Dermis blood vessel endothelial cell (primary cell): ENCODE measurements at regions not wholly inside any gene's neighbourhood (a gene's known extent, or its start where the extent isn't known, plus 50 kb on each side); places are given as distances from the start of the nearest gene placed in this dataset.

Source experiments
- DNase-seq: peaks from one replicate; pipeline ENCODE4 v3.0.0; 2010

DNA sequence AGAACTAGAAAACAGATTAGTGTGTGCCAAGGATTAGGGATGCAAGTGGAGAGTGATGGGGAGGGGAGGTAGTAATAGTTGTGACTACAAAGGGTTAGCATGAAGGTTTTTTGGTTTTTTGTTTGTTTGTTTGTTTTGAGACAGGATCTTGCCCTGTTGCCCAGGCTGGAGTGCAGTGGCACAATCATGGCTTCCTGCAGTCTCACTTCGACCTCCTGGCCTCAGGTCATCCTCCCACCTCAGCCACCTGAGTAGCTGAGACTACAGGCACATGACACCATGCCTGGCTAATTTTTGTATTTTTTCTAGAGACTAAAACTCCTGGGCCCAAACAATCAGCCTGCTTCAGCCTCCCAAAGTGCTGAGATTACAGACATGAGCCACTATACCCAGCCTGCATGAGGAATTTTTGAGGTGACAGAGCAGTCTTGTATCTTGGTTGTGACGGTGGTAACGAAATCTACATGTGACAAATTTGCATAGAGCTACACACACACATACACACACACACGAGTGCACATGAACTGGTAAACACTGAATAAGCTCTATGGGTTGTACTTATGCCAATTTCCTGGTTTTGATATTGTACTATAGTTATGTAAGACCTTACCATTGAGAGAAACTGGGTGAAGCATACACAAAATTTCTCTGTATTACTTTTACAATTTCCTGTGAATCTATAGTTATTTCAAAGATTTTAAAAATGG lies 59.6 kb upstream of the TOM1L1 start:
- no peak for DNase-seq

GRCh38 chr17:54841656-54842055 lies 59.0 kb upstream of the TOM1L1 start:
- DNase-seq = no peak

DNA sequence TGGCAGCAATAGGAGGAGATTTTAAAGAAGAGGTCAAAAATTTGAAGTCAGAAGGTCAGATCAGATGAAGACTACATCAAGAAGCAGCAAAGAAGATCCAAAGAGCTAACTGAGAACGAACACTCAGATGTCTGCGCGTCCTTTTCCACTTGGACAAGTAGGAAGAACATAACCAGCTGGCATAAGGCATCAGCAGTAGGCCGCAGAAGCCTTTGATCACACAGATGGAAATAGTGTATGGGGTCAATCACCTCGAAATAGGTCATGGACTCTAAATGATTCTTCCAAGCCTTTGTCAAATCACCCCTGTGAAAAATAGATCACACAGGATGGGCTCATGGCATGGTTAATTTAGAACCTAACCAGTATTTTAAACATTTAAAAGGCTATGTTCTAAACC lies 56.4 kb upstream of the TOM1L1 start:
- DNase-seq = no peak

DNA sequence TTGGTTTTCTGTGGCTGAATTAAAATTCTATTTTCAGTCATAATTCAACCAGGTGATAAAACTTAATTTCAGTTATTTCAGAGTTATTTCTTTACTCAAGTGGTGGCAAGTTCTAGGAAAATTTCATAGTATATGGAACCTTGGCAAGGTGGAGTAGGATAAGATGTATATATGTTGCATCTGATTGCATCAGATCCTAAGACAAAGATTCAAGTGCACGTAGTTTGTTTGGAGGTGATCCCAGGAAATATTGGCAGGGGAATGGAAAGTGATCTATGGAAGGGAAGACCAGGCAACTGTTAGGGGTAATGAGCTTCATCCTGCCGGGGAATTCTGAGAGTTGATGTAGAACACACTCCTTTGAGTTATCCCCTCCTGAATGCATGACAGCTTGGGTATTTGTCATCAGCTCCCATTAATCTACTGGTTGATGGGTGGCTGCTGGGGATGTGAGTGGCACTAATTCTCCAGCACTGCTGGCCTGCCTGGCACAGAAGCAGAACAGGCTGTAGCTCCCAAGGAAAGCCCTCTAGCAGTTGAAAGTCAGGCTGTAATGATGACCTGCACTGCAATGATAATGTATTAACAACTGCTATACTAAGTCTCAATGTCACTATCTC lies 52.2 kb upstream of the TOM1L1 start:
- no peak for DNase-seq

DNA sequence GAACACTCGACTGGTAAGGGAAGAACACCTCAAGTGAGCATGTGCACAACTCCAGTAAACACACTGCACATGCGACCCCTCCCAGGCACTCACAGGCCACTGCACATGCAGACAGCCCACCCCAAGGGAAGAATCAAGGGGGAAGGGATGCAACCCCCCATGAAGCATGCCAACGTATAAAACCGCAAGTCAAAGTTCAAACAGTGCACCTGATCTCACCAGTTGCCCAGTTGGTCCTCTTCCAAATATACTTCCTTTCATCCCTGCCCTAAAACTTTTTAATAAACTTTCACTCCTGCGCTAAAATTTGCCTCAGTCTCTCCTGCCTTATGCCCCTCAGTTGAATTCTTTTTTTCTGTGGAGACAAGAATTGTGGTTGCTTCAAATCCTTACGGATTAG lies 51.0 kb upstream of the TOM1L1 start:
- DNase-seq = no peak
